Neural progenitor cell (in vitro differentiated cells): ENCODE measurements at regions not wholly inside any gene's neighbourhood (a gene's known extent, or its start where the extent isn't known, plus 50 kb on each side); places are given as distances from the start of the nearest gene placed in this dataset.

Experiments used
- DNase-seq: peaks from one replicate; pipeline ENCODE4 v3.0.0-alpha.2; 2016; ENCODE audit warnings: low spot score
- H2AFZ ChIP-seq: fragments of 200-600 bp; sonication (generic); replicated peaks from 2 replicates; pipeline ENCODE4 v1.6.1; 2016; ENCODE audit warnings: antibody characterized with exemption
- H3F3A ChIP-seq: fragments of 200-600 bp; sonication (generic); 2 replicates; pipeline ENCODE4 v1.6.1; 2016; ENCODE audit warnings: antibody characterized with exemption, low read depth
- H3K27ac ChIP-seq: fragments of 200-600 bp; sonication (generic); 2 replicates; pipeline ENCODE4 v1.5.1; 2016; ENCODE audit warnings: mild to moderate bottlenecking
- H3K27me3 ChIP-seq: fragments of 200-600 bp; sonication (generic); 2 replicates; pipeline ENCODE4 v1.6.1; 2016; ENCODE audit warnings: mild to moderate bottlenecking, moderate library complexity
- H3K36me3 ChIP-seq: fragments of 200-600 bp; sonication (generic); 2 replicates; pipeline ENCODE4 v1.5.1; 2016
- H3K4me1 ChIP-seq: fragments of 200-600 bp; sonication (generic); 2 replicates; pipeline ENCODE4 v1.6.1; 2016; ENCODE audit warnings: mixed run types
- H3K4me2 ChIP-seq: fragments of 200-600 bp; sonication (generic); 2 replicates; pipeline ENCODE4 v1.6.1; 2016
- H3K4me3 ChIP-seq: fragments of 200-600 bp; sonication (generic); 2 replicates; pipeline ENCODE4 v1.5.1; 2016
- H3K79me2 ChIP-seq: fragments of 200-600 bp; sonication (generic); 2 replicates; pipeline ENCODE4 v1.6.1; 2016; ENCODE audit warnings: low read depth
- H3K9ac ChIP-seq: fragments of 200-600 bp; sonication (generic); 2 replicates; pipeline ENCODE4 v1.6.1; 2016
- H3K9me3 ChIP-seq: fragments of 200-600 bp; sonication (generic); 2 replicates; pipeline ENCODE4 v1.5.1; 2016; ENCODE audit warnings: low read depth
- H4K20me1 ChIP-seq: fragments of 200-600 bp; sonication (generic); 2 replicates; pipeline ENCODE4 v1.6.1; 2016; ENCODE audit warnings: low read depth
- H3K27ac Mint-ChIP-seq: 3 replicates; pipeline ENCODE4 v1.8.0; 2021; ENCODE audit warnings: mixed read lengths
- H3K27me3 Mint-ChIP-seq: 2 replicates; pipeline ENCODE4 v1.8.0; 2022; ENCODE audit warnings: low read depth, mild to moderate bottlenecking, inconsistent platforms, moderate library complexity, mixed read lengths; ENCODE audit not compliant: insufficient read depth
- H3K36me3 Mint-ChIP-seq: 3 replicates; pipeline ENCODE4 v1.8.0; 2021; ENCODE audit warnings: mixed read lengths
- H3K4me1 Mint-ChIP-seq: 3 replicates; pipeline ENCODE4 v1.8.0; 2021; ENCODE audit warnings: mixed read lengths
- H3K4me3 Mint-ChIP-seq: 3 replicates; pipeline ENCODE4 v1.8.0; 2021; ENCODE audit warnings: mild to moderate bottlenecking, moderate library complexity, mixed read lengths
- H3K9me3 Mint-ChIP-seq: 3 replicates; pipeline ENCODE4 v1.8.0; 2020; ENCODE audit warnings: mixed read lengths
- EZH2 ChIP-seq: fragments of 200-600 bp; sonication (generic); IDR thresholded peaks from 2 replicates; pipeline ENCODE4 v1.6.1; 2017; ENCODE audit warnings: antibody characterized with exemption, mild to moderate bottlenecking, moderate library complexity
- EZH2phosphoT487 ChIP-seq: fragments of 200-600 bp; sonication (generic); IDR thresholded peaks from 2 replicates; pipeline ENCODE4 v1.6.1; 2017; ENCODE audit warnings: antibody characterized with exemption
- TF ChIP-seq, protein P1 (sequence below): fragments of 200-600 bp; sonication (generic); IDR thresholded peaks from 2 replicates; pipeline ENCODE4 v1.5.1; 2017; ENCODE audit warnings: antibody characterized with exemption, mild to moderate bottlenecking

DNA sequence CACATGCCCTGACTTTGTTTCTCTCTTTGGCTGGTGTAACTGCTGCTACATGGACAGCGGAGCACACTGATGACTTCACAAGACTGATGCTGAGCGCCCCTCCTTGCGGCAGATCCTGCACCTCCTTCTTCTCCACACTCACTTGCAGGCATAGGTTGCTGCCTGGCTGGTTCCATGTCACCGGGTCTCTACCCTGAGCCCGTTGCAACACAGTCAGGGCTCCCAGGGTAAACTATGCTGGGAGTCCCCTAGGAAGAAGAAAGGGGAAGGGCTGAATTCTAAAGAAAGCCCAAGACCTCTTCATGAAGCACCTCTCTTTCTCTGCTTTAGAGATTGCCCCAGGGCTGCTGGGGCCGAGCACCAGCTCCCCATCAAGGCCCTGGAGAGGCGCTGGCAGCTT lies 83.3 kb upstream of the DUSP22 start:
- no peak overlapping the region for H3K4me2 ChIP-seq
- Mint-ChIP-seq H3K9me3 (peaks cover 2% of the 10 kb centered on the region), H3K27ac (no peak overlapping the region), H3K4me3 (no peak overlapping the region), H3K4me1 (peaks cover 16% of the 10 kb centered on the region), H3K27me3 (peaks cover 5% of the 10 kb centered on the region), H3K36me3 (no peaks in the 10 kb centered on the region)
- no peak for DNase-seq
- H3F3A ChIP-seq = no peaks in the 10 kb centered on the region
- no peaks in the 10 kb centered on the region for H4K20me1 ChIP-seq
- no peak overlapping the region for H3K27ac ChIP-seq
- no peaks in the 10 kb centered on the region for H3K36me3 ChIP-seq
- no peaks in the 10 kb centered on the region for H3K79me2 ChIP-seq
- TF ChIP-seq EZH2 (no peak), EZH2phosphoT487 (no peak)
- TF ChIP-seq, protein P1, sequence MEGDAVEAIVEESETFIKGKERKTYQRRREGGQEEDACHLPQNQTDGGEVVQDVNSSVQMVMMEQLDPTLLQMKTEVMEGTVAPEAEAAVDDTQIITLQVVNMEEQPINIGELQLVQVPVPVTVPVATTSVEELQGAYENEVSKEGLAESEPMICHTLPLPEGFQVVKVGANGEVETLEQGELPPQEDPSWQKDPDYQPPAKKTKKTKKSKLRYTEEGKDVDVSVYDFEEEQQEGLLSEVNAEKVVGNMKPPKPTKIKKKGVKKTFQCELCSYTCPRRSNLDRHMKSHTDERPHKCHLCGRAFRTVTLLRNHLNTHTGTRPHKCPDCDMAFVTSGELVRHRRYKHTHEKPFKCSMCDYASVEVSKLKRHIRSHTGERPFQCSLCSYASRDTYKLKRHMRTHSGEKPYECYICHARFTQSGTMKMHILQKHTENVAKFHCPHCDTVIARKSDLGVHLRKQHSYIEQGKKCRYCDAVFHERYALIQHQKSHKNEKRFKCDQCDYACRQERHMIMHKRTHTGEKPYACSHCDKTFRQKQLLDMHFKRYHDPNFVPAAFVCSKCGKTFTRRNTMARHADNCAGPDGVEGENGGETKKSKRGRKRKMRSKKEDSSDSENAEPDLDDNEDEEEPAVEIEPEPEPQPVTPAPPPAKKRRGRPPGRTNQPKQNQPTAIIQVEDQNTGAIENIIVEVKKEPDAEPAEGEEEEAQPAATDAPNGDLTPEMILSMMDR = no peak
- H3K9me3 ChIP-seq = no peaks in the 10 kb centered on the region
- peaks cover 10% of the 10 kb centered on the region for H3K4me1 ChIP-seq
- H3K9ac ChIP-seq = no peak overlapping the region
- H3K4me3 ChIP-seq = no peak overlapping the region
- H3K27me3 ChIP-seq = no peaks in the 10 kb centered on the region
- no peak overlapping the region for H2AFZ ChIP-seq

DNA sequence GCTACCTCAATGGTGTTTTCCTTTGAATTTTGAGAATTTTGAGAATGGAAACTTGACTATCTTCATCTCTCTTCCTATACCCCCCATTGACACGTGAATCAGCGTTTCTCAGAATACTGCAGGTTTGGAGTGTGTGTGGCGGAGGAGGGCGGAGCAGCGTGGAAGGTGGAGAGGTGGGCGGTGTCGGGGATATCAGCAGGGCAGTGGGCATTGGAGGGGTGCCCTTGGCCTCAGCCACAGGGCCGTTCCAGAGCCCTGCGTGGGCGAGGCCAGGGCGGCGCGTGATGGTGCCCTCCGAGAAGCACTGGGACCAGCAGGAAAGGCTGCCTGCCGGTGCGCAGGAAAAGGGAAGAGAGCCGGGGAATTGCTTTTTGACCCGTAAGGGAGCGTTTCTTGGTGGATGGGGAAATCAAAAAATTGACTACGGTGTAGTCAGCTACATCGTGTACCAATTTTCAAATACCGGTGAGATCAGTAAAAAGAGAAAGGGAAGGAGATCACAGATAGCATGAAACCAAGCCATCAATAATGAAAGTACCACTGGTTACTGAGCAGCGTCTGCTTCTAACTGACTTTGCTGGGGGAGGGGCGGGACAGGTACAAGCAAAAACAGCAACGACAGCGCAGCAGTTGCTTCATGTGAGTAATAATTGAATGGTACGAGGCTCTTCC lies 82.7 kb upstream of the DUSP22 start:
- no peak overlapping the region for H3K4me3 ChIP-seq
- no peaks in the 10 kb centered on the region for H4K20me1 ChIP-seq
- peaks cover 10% of the 10 kb centered on the region for H3K4me1 ChIP-seq
- H3K4me3 Mint-ChIP-seq = no peak overlapping the region
- H3K36me3 Mint-ChIP-seq = no peaks in the 10 kb centered on the region
- H3K9me3 ChIP-seq = no peaks in the 10 kb centered on the region
- H3K9me3 Mint-ChIP-seq = peaks cover 5% of the 10 kb centered on the region
- H3K27ac ChIP-seq = no peak overlapping the region
- no peak for DNase-seq
- no peak overlapping the region for H3K4me2 ChIP-seq
- peak overlapping the region; percentile 38 for H3K27ac Mint-ChIP-seq
- no peaks in the 10 kb centered on the region for H3F3A ChIP-seq
- H3K27me3 ChIP-seq = no peaks in the 10 kb centered on the region
- H3K9ac ChIP-seq = no peak overlapping the region
- TF ChIP-seq EZH2phosphoT487 = no peak
- TF ChIP-seq, protein P1 = no peak
- TF ChIP-seq EZH2 = no peak
- peaks cover 5% of the 10 kb centered on the region for H3K27me3 Mint-ChIP-seq
- H3K79me2 ChIP-seq = no peaks in the 10 kb centered on the region
- H3K36me3 ChIP-seq = no peaks in the 10 kb centered on the region
- no peak overlapping the region for H2AFZ ChIP-seq
- H3K4me1 Mint-ChIP-seq = peaks cover 16% of the 10 kb centered on the region

DNA sequence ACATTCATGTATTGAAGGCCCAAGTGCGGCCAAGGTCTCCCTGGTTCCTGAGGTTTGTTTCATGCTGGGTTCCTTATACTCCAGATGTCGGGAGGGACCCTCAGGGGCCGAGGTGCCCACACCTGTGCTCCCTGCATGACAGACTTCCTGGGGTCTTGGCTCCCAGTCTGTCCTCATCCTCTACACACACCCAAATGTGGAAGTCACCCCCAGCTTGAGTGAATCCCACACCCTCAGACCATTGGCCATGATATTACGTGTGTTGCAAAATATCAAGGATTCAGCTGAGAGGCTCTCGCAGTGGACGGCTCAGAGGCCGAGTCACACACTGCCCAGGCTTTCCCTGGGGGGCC lies 82.2 kb upstream of the DUSP22 start:
- Histone ChIP-seq H3K4me3 (no peak overlapping the region), H3K79me2 (no peaks in the 10 kb centered on the region), H4K20me1 (no peaks in the 10 kb centered on the region), H2AFZ (no peak overlapping the region), H3K4me1 (peaks cover 10% of the 10 kb centered on the region), H3K27ac (no peak overlapping the region), H3K4me2 (no peak overlapping the region), H3K27me3 (no peaks in the 10 kb centered on the region), H3K36me3 (no peaks in the 10 kb centered on the region), H3F3A (no peaks in the 10 kb centered on the region), H3K9me3 (no peaks in the 10 kb centered on the region), H3K9ac (no peak overlapping the region)
- H3K27me3 Mint-ChIP-seq = peaks cover 5% of the 10 kb centered on the region
- no peaks in the 10 kb centered on the region for H3K36me3 Mint-ChIP-seq
- peaks cover 16% of the 10 kb centered on the region for H3K4me1 Mint-ChIP-seq
- H3K9me3 Mint-ChIP-seq = peaks cover 7% of the 10 kb centered on the region
- TF ChIP-seq, protein P1 = no peak
- TF ChIP-seq EZH2 = no peak
- TF ChIP-seq EZH2phosphoT487 = no peak
- H3K27ac Mint-ChIP-seq = no peak overlapping the region
- H3K4me3 Mint-ChIP-seq = no peak overlapping the region
- no peak for DNase-seq
